ENCODE measurements at regions not wholly inside any gene's neighbourhood (a gene's known extent, or its start where the extent isn't known, plus 50 kb on each side); places are given as distances from the start of the nearest gene placed in this dataset.
"Not testable (repeated sequence)": the region's sequence is repeated elsewhere in the genome, so short reads cannot be mapped to it uniquely, and the experiment has no call there.

DNA sequence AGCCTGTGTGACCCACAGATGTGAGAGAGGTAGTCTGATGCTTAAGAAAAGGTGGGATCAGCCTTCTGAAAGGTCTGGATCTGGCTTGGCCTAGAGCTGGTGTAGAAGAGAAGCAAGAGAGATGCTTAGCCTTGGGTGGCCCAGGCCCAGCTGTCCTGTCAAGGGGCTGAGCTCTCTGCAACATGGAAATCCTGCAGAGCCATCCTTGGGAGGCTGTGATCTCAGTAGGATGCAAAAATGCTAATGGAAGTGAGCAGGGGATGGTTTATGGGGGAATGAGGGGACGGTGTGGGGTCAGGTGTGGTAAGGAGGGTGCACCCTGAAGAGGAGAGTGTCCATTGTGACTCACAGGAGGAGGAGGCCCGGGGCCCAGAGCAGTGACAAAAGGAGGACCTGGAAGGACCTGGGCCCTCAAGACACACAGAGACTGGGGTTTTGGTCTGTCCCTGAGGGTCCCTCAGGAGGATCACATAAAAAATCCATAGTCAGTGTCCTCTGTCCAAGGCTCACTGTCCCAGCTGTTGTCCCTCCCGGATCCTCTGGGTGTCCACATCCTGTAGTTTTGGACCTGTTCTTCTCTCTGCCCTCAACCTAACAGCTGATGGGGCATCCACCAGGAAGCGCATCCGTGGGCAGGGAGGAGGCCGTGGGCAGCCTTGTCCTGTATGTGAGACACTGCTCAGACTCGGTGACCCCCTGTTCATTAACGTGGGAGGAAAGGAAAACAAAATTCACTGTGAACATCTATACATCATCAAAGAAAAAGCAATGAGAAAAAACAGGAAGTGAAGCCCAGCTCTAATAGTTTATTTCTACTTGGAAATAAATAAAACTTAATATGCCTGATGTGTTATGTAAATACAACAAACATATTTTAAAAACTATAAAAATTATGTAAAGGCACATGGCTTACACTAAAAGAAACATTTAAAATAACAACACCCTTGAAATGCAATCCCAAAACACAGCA lies 129.8 kb downstream of the ZNF280B start:
- intact Hi-C loops (cut with micrococcal nuclease): no loop called here
- H3K27me3 ChIP-seq (ENCODE audit: low read depth): peaks cover 79% of the 10 kb centered on the region

DNA sequence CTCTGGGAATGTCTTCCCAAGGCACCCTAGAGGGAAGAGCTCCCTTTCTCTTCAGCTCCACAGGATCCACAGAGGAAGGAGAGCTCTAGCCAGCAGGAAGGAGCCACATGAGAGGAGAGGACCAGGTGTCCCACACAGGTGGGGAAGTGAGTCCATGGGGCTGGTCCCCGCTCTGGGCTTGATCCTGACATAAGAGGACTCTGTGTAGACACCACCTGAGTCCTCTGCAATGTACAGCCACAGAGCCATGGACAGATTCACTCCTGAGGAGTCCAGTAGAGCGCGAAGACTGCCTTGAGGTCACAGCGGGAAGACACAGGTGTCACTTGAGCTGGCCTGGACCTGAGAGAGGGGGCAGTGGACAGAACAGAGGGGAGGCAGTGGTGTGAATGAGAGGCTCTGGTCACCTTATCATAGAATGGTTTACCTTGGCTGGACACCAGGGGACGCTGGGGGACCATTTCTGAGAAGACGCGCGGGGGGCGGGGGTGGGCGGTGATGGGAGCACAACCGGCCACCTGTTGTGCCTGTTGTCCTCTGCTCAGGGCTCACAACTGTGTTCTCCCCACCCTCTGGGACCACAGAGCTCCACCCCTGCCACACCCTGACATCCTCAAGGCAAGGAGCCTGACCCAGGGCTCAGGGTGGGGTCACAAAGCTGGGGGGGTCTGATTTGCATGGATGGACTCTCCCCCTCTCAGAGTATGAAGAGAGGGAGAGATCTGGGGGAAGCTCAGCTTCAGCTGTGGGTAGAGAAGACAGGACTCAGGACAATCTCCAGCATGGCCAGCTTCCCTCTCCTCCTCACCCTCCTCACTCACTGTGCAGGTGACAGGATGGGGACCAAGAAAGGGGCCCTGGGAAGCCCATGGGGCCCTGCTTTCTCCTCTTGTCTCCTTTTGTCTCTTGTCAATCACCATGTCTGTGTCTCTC lies 128.2 kb downstream of the ZNF280B start:
- H3K4me3 ChIP-seq: no peak overlapping the region
- H3K27me3 ChIP-seq (ENCODE audit: low read depth): peaks cover 88% of the 10 kb centered on the region
- intact Hi-C loops (cut with micrococcal nuclease): no loop called here
- TF ChIP-seq CTCF (IDR thresholded peaks at IDR 0.05; ENCODE audit: borderline replicate concordance): no peak
- no peaks in the 10 kb centered on the region for H3K36me3 ChIP-seq
- no peaks in the 10 kb centered on the region for H3K4me1 ChIP-seq
- H3K9me3 ChIP-seq (replicated peaks): no peaks in the 10 kb centered on the region
- DNase-seq: no peak
- no peak overlapping the region for H3K27ac ChIP-seq (replicated peaks)

More for the DNA sequence above, 129.8 kb downstream of the ZNF280B start:
- Histone ChIP-seq H3K4me1 (no peaks in the 10 kb centered on the region), H3K9me3 (replicated peaks) (no peaks in the 10 kb centered on the region), H3K4me3 (no peak overlapping the region), H3K36me3 (no peaks in the 10 kb centered on the region), H3K27ac (replicated peaks) (no peak overlapping the region)
- DNase-seq: no peak
- TF ChIP-seq CTCF (IDR thresholded peaks at IDR 0.05; ENCODE audit: borderline replicate concordance): no peak

DNA sequence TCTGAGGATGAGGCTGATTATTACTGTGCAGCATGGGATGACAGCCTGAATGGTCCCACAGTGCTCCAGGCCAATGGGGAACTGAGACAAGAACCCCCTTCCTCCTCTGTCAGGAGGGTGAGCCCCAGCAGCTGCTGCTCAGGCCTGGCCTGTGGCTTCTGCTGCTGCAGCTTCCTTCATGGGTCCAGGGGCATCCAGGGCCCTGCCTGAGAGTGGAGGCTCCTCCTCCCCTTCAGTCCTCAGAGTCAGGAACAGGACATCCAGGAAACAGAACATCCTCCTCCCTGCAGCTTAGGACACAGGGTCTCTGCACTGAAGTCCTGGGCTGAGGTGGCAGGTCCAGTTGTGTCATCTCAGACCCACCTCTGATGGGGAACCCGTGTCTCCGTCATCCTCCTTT lies 127.2 kb downstream of the ZNF280B start:
- H3K36me3 ChIP-seq; H3K27ac ChIP-seq (replicated peaks); H3K4me1 ChIP-seq; H3K4me3 ChIP-seq; intact Hi-C loops (cut with micrococcal nuclease); DNase-seq; H3K9me3 ChIP-seq (replicated peaks): not testable (repeated sequence)
- peaks cover 88% of the 10 kb centered on the region for H3K27me3 ChIP-seq (ENCODE audit: low read depth)

- intact Hi-C loops (cut with micrococcal nuclease): no loop called here
- Histone ChIP-seq H3K4me1 (no peaks in the 10 kb centered on the region), H3K9me3 (replicated peaks) (no peaks in the 10 kb centered on the region), H3K4me3 (no peak overlapping the region), H3K36me3 (no peaks in the 10 kb centered on the region), H3K27me3 (ENCODE audit: low read depth) (peaks cover 86% of the 10 kb centered on the region), H3K27ac (replicated peaks) (no peak overlapping the region)
- no peak for DNase-seq
- no peak for TF ChIP-seq CTCF (IDR thresholded peaks at IDR 0.05; ENCODE audit: borderline replicate concordance)
These were observed 124.3 kb downstream of the ZNF280B start for GRCh38 chr22:22384267-22384666.

GRCh38 chr22:22384668-22385244 lies 123.8 kb downstream of the ZNF280B start:
- H3K27me3 ChIP-seq (ENCODE audit: low read depth): peaks cover 85% of the 10 kb centered on the region
- H3K9me3 ChIP-seq (replicated peaks): no peaks in the 10 kb centered on the region
- no peaks in the 10 kb centered on the region for H3K4me1 ChIP-seq
- H3K36me3 ChIP-seq: no peaks in the 10 kb centered on the region
- intact Hi-C loops (cut with micrococcal nuclease): no loop called here
- no peak for TF ChIP-seq CTCF (IDR thresholded peaks at IDR 0.05; ENCODE audit: borderline replicate concordance)
- no peak for DNase-seq
- H3K4me3 ChIP-seq: no peak overlapping the region
- no peak overlapping the region for H3K27ac ChIP-seq (replicated peaks)

Measured in left ventricle myocardium inferior (tissue), 1 donor.